ENCODE measurements at regions not wholly inside any gene's neighbourhood (a gene's known extent, or its start where the extent isn't known, plus 50 kb on each side); places are given as distances from the start of the nearest gene placed in this dataset.
"Not testable (repeated sequence)": the region's sequence is repeated elsewhere in the genome, so short reads cannot be mapped to it uniquely, and the experiment has no call there.

GRCh38 chr13:50467156-50468110, 376.1 kb downstream of the DLEU7 start:
- intact Hi-C loops (cut with micrococcal nuclease): no loop called here

GRCh38 chr13:50468849-50469669, 374.4 kb downstream of the DLEU7 start:
- intact Hi-C loops (cut with micrococcal nuclease): no loop called here

- intact Hi-C loops (cut with micrococcal nuclease): not testable (repeated sequence)
These were observed 370.4 kb downstream of the DLEU7 start for GRCh38 chr13:50473050-50473449.

GRCh38 chr13:50474088-50474662, 369.3 kb downstream of the DLEU7 start:
- intact Hi-C loops (cut with micrococcal nuclease): no loop called here

- intact Hi-C loops (cut with micrococcal nuclease): no loop called here
These were observed 366.8 kb downstream of the DLEU7 start for GRCh38 chr13:50476577-50477285.

- intact Hi-C loops (cut with micrococcal nuclease): no loop called here
These were observed 361.6 kb downstream of the DLEU7 start for GRCh38 chr13:50481936-50482335.

- intact Hi-C loops (cut with micrococcal nuclease): no loop called here
These were observed 360.1 kb downstream of the DLEU7 start for GRCh38 chr13:50483416-50483815.

GRCh38 chr13:50484472-50485113, 358.9 kb downstream of the DLEU7 start:
- intact Hi-C loops (cut with micrococcal nuclease): no loop called here

GRCh38 chr13:50485979-50486935, 357.2 kb downstream of the DLEU7 start:
- intact Hi-C loops (cut with micrococcal nuclease): no loop called here

GRCh38 chr13:50493683-50494082, 349.8 kb downstream of the DLEU7 start:
- intact Hi-C loops (cut with micrococcal nuclease): no loop called here

- intact Hi-C loops (cut with micrococcal nuclease): no loop called here
These were observed 349.4 kb downstream of the DLEU7 start for GRCh38 chr13:50494138-50494537.

GRCh38 chr13:50503212-50503611, 340.3 kb downstream of the DLEU7 start:
- intact Hi-C loops (cut with micrococcal nuclease): not testable (repeated sequence)

GRCh38 chr13:50509167-50509566, 334.3 kb downstream of the DLEU7 start:
- intact Hi-C loops (cut with micrococcal nuclease): no loop called here

GRCh38 chr13:50509771-50510441, 333.6 kb downstream of the DLEU7 start:
- intact Hi-C loops (cut with micrococcal nuclease): loop anchor here (5.0 to 10.0 kb wide), 4 partner anchors 85 to 402 kb away; no protein-coding TSS in a partner anchor

GRCh38 chr13:50510885-50511545, 332.5 kb downstream of the DLEU7 start:
- intact Hi-C loops (cut with micrococcal nuclease): loop anchor here (5.0 to 10.0 kb wide), 4 partner anchors 84 to 401 kb away; no protein-coding TSS in a partner anchor

GRCh38 chr13:50511877-50512341, 331.6 kb downstream of the DLEU7 start:
- intact Hi-C loops (cut with micrococcal nuclease): loop anchor here (2.0 to 10.0 kb wide), 5 partner anchors 83 to 431 kb away; no protein-coding TSS in a partner anchor

GRCh38 chr13:50512474-50513299, 330.8 kb downstream of the DLEU7 start:
- intact Hi-C loops (cut with micrococcal nuclease): loop anchor here (2.0 to 10.0 kb wide), 5 partner anchors 82 to 432 kb away; no protein-coding TSS in a partner anchor

Data from T-helper 2 cell treated with Interferon-gamma antibody and Interleukin-4, amounts not matched to agents 100 ng/mL and 5 ng/mL, for 36 hours (primary cell).